ENCODE measurements at regions not wholly inside any gene's neighbourhood (a gene's known extent, or its start where the extent isn't known, plus 50 kb on each side); places are given as distances from the start of the nearest gene placed in this dataset.

DNA sequence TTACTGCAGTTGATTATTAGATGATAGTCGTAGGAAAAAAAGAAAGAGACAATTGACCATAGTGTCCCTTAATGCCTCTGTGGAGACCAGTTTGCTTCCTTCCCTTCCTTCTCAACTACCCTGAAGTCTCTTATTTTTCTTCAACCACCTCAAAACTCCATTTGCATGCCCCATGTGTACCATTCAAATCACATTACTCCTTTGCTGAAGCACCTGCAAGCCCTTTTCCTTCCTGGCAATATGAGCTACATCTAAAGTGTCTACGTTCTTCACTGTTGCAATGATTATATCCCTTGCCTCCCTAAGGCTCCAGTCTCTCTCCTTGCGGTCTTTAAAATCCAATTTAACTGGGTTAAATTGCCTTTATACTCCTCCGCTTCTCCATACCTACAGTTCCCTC, 867.4 kb upstream of the API5 start:
- intact Hi-C loops (cut with DNase I; ENCODE audit: low total_unique reads) = no loop called here
- peaks cover 0 to 27% (median 11%) of the 10 kb centered on the region in 4 donors for H3K9me3 ChIP-seq
- TF ChIP-seq EP300 (IDR thresholded peaks at IDR 0.05) = no peak
- TF ChIP-seq, protein P1, sequence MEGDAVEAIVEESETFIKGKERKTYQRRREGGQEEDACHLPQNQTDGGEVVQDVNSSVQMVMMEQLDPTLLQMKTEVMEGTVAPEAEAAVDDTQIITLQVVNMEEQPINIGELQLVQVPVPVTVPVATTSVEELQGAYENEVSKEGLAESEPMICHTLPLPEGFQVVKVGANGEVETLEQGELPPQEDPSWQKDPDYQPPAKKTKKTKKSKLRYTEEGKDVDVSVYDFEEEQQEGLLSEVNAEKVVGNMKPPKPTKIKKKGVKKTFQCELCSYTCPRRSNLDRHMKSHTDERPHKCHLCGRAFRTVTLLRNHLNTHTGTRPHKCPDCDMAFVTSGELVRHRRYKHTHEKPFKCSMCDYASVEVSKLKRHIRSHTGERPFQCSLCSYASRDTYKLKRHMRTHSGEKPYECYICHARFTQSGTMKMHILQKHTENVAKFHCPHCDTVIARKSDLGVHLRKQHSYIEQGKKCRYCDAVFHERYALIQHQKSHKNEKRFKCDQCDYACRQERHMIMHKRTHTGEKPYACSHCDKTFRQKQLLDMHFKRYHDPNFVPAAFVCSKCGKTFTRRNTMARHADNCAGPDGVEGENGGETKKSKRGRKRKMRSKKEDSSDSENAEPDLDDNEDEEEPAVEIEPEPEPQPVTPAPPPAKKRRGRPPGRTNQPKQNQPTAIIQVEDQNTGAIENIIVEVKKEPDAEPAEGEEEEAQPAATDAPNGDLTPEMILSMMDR (IDR thresholded peaks at IDR 0.05) = no peak
- no peak for TF ChIP-seq POLR2AphosphoS5 (IDR thresholded peaks at IDR 0.05)
- no peak for DNase-seq
- H3K4me3 ChIP-seq = no peak overlapping the region
- no peaks in the 10 kb centered on the region for H3K27me3 ChIP-seq
- 66 to 79% (median 68%) methylated on average over 4 of the region's 4 CpGs for WGBS, 5 donors
- no peak overlapping the region for H3K27ac ChIP-seq
- no peaks in the 10 kb centered on the region for H3K36me3 ChIP-seq
- no peaks in the 10 kb centered on the region for H3K4me1 ChIP-seq

GRCh38 chr11:42462558-42463310, 849.1 kb upstream of the API5 start:
- intact Hi-C loops (cut with DNase I; ENCODE audit: low total_unique reads) = no loop called here
- TF ChIP-seq POLR2AphosphoS5 (IDR thresholded peaks at IDR 0.05) (no peak), EP300 (IDR thresholded peaks at IDR 0.05) (no peak)
- TF ChIP-seq, protein P1 (IDR thresholded peaks at IDR 0.05) = no peak
- no peaks in the 10 kb centered on the region for H3K27me3 ChIP-seq
- no peak overlapping the region for H3K27ac ChIP-seq
- no peaks in the 10 kb centered on the region for H3K9me3 ChIP-seq
- no peaks in the 10 kb centered on the region for H3K36me3 ChIP-seq
- DNase-seq = no peak
- no peaks in the 10 kb centered on the region for H3K4me1 ChIP-seq
- H3K4me3 ChIP-seq = no peak overlapping the region
- 76 to 82% (median 80%) methylated on average over 8 of the region's 8 CpGs for WGBS, 5 donors

DNA sequence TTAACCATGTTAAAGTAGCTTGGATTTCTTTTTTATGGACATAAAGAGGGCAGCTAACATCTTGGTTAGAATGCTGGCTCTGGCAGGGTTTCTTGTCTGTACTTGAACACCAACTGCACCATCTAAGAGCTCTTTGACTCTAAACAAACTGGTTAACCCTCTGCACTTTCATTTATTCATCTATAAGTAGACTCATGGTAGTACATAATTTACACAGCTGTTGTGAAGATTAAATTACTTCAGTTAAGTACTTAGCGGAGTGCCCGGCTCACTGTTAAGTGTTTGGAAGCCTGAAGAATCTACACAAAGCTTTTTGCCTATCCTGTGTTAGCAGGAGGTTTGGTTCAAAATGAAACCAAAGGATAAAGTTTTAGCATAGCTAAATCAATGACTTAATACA, 846.2 kb upstream of the API5 start:
- H3K27ac ChIP-seq = no peak overlapping the region
- DNase-seq = no peak
- no peaks in the 10 kb centered on the region for H3K9me3 ChIP-seq
- H3K27me3 ChIP-seq = no peaks in the 10 kb centered on the region
- H3K4me1 ChIP-seq = no peaks in the 10 kb centered on the region
- WGBS, 5 donors = 20 to 53% (median 40%) methylated on average over 2 of the region's 2 CpGs
- intact Hi-C loops (cut with DNase I; ENCODE audit: low total_unique reads) = no loop called here
- TF ChIP-seq POLR2A (IDR thresholded peaks at IDR 0.05) (no peak), EP300 (IDR thresholded peaks at IDR 0.05) (no peak), POLR2AphosphoS5 (IDR thresholded peaks at IDR 0.05) (no peak)
- TF ChIP-seq, protein P1 (IDR thresholded peaks at IDR 0.05) = no peak
- H3K4me3 ChIP-seq = no peak overlapping the region
- no peaks in the 10 kb centered on the region for H3K36me3 ChIP-seq

DNA sequence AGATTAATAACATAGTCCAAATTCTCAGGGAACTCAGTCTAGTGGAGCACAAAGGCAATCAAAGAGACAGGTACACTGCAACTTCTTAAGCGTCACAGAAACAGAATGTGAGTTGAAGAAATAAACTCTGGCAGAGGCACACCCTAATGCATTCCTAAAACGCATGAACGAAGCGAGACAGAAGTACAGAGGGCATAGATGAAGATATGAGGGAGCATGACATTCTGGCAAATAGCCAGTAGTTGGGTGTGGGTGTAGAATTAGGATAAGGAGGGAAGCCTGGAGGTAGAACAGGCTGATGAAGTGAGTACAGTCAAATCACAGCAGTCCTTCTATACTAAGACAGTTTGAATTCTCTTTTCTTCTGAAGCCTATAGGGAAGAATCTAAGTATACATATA, 838.7 kb upstream of the API5 start:
- intact Hi-C loops (cut with DNase I; ENCODE audit: low total_unique reads) = no loop called here
- Histone ChIP-seq H3K4me1 (no peaks in the 10 kb centered on the region), H3K27ac (no peak overlapping the region), H3K9me3 (no peaks in the 10 kb centered on the region), H3K27me3 (no peaks in the 10 kb centered on the region), H3K36me3 (no peaks in the 10 kb centered on the region), H3K4me3 (no peak overlapping the region)
- WGBS, 5 donors = 29 to 46% (median 37%) methylated on average over 4 of the region's 4 CpGs
- peak in 1 of 2 donors; percentile 30 for DNase-seq
- TF ChIP-seq POLR2A (IDR thresholded peaks at IDR 0.05) (no peak), EP300 (IDR thresholded peaks at IDR 0.05) (no peak), POLR2AphosphoS5 (IDR thresholded peaks at IDR 0.05) (no peak)
- TF ChIP-seq, protein P1 (IDR thresholded peaks at IDR 0.05) = no peak

Measured in stomach (tissue), 8 donors.